Keratinocyte (primary cell): ENCODE measurements at regions not wholly inside any gene's neighbourhood (a gene's known extent, or its start where the extent isn't known, plus 50 kb on each side); places are given as distances from the start of the nearest gene placed in this dataset.

Source experiments
- DNase-seq: peaks from one replicate; pipeline ENCODE4 v3.0.0-alpha.2; 2011; ENCODE audit warnings: low read depth, missing footprints, low spot score
- FAIRE-seq: peaks from 2 replicates; lab custom pipeline; 2011; peaks lifted over from hg19 to GRCh38; lab: Jason Lieb, UNC
- H2AFZ ChIP-seq: 2 replicates; pipeline ENCODE4 v1.6.0; 2012; ENCODE audit warnings: low read length, control low read depth, inconsistent platforms; ENCODE audit not compliant: control insufficient read depth
- H3K27ac ChIP-seq: 2 replicates; pipeline ENCODE4 v1.5.1; 2011; ENCODE audit warnings: low read length; ENCODE audit not compliant: control insufficient read depth, insufficient read depth
- H3K27me3 ChIP-seq: 3 replicates; pipeline ENCODE4 v1.6.0; 2011; ENCODE audit warnings: low read length; ENCODE audit not compliant: control insufficient read depth, insufficient read depth; ENCODE audit errors: extremely low read depth
- H3K36me3 ChIP-seq, 2 experiments: 2 replicates in 1 of 2; 3 replicates in 1 of 2; pipeline ENCODE4 v1.5.1; 2011; ENCODE audit warnings: low read length in 2 of 2, mild to moderate bottlenecking in 1 of 2; ENCODE audit not compliant: control insufficient read depth in 2 of 2, insufficient read depth in 2 of 2; ENCODE audit errors: extremely low read depth in 1 of 2
- H3K4me1 ChIP-seq: 3 replicates; pipeline ENCODE4 v1.5.1; 2011; ENCODE audit warnings: low read length; ENCODE audit not compliant: control insufficient read depth, insufficient read depth; ENCODE audit errors: extremely low read depth
- H3K4me2 ChIP-seq: 3 replicates; pipeline ENCODE4 v1.6.0; 2011; ENCODE audit warnings: low read depth, low read length; ENCODE audit not compliant: control insufficient read depth, insufficient read depth; ENCODE audit errors: extremely low read depth
- H3K4me3 ChIP-seq, 3 experiments: fragments of 200-600 bp in 1 of 3; sonication (generic) in 1 of 3; 2 replicates in 2 of 3; 3 replicates in 1 of 3; pipeline ENCODE4 v1.5.1; 2011 to 2016; ENCODE audit warnings: low read length in 3 of 3, mild to moderate bottlenecking in 3 of 3, control low read depth in 2 of 3, inconsistent platforms in 1 of 3, low read depth in 1 of 3, mixed read lengths in 1 of 3, mixed run types in 1 of 3, moderate library complexity in 1 of 3; ENCODE audit not compliant: control insufficient read depth in 2 of 3, insufficient read depth in 2 of 3; ENCODE audit errors: extremely low read depth in 1 of 3
- H3K79me2 ChIP-seq: 2 replicates; pipeline ENCODE4 v1.6.0; 2012; ENCODE audit warnings: low read length; ENCODE audit not compliant: control insufficient read depth, insufficient read depth
- H3K9ac ChIP-seq: 3 replicates; pipeline ENCODE4 v1.6.0; 2011; ENCODE audit warnings: low read length; ENCODE audit not compliant: control insufficient read depth, insufficient read depth; ENCODE audit errors: extremely low read depth
- H3K9me1 ChIP-seq: 3 replicates; pipeline ENCODE4 v1.6.0; 2011; ENCODE audit warnings: low read length; ENCODE audit not compliant: control insufficient read depth, insufficient read depth; ENCODE audit errors: extremely low read depth
- H3K9me3 ChIP-seq: 2 replicates; pipeline ENCODE4 v1.5.1; 2012; ENCODE audit warnings: low read depth, low read length; ENCODE audit not compliant: control insufficient read depth
- H4K20me1 ChIP-seq: 3 replicates; pipeline ENCODE4 v1.6.0; 2011; ENCODE audit warnings: low read length; ENCODE audit not compliant: control insufficient read depth, insufficient read depth; ENCODE audit errors: extremely low read depth
- EZH2 ChIP-seq: IDR thresholded peaks from one replicate; pipeline ENCODE4 v1.6.1; 2012; ENCODE audit warnings: inconsistent platforms, mild to moderate bottlenecking, low read length, moderate library complexity
- dilution Hi-C: fragments of 300-500 bp; cut with MboI; formaldehyde crosslinking; loops from one replicate; pipeline ENCODE4 v1.7.0; 2020; ENCODE audit warnings: low sequenced_read_pairs; ENCODE audit not compliant: extremely low pct_ligation_motif_present
- TF ChIP-seq, protein P1 (sequence below), 3 experiments: IDR thresholded peaks in 1 of 3; conservative IDR thresholded peaks in 1 of 3; optimal IDR thresholded peaks in 1 of 3; 2 replicates in 2 of 3; 3 replicates in 1 of 3; pipeline versions ENCODE3 to v1.5.1; 2011; ENCODE audit warnings: low read length in 3 of 3, mild to moderate bottlenecking in 3 of 3, moderate library complexity in 2 of 3, control low read depth in 1 of 3, inconsistent platforms in 1 of 3; ENCODE audit not compliant: insufficient read depth in 2 of 3; ENCODE audit errors: extremely low read depth in 1 of 3

DNA sequence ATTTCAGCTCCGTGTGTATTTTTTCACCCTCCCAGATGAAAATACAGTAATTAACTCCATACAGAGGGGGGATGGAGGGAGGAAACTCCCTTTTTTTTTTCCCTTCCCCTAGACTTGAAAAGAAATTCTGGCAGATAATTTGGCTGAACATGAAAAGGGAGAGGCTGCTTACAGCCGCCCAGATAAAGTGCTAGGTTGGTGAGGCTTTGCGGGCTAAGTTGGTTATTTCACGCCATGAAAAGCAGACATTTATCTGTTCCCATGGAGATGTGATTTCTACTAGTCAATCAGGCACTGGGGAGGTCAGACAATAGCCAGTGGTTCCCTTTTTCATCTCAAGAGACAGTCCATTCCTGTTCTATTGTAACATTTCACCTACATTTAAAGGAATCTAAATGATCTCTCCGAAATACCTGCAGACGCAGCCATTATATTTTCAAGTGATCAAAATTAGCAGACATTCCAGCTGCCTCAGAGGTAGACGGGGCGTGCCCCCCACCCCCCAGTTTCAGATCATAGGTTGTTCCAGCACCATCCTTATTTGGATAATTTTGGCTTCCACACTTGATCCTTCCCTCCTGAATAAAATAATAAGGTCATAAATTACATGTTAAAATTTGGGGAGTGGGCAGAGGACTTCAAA is 143.9 kb upstream of the ZNF217 start:
- Histone ChIP-seq H3K27ac (peak overlapping the region; percentile 94), H3K79me2 (no peaks in the 10 kb centered on the region), H3K36me3 (no peaks in the 10 kb centered on the region), H3K9me3 (no peaks in the 10 kb centered on the region), H3K4me3 (peak overlapping the region; percentile 35 to 61 (median 51)), H3K9me1 (no peaks in the 10 kb centered on the region), H3K4me2 (peak overlapping the region; percentile 92), H4K20me1 (no peaks in the 10 kb centered on the region), H3K4me1 (peaks cover 67% of the 10 kb centered on the region), H3K9ac (peak overlapping the region; percentile 83), H3K27me3 (no peaks in the 10 kb centered on the region), H2AFZ (peak overlapping the region; percentile 10)
- dilution Hi-C loops = no loop called here
- TF ChIP-seq EZH2 = no peak
- TF ChIP-seq, protein P1, sequence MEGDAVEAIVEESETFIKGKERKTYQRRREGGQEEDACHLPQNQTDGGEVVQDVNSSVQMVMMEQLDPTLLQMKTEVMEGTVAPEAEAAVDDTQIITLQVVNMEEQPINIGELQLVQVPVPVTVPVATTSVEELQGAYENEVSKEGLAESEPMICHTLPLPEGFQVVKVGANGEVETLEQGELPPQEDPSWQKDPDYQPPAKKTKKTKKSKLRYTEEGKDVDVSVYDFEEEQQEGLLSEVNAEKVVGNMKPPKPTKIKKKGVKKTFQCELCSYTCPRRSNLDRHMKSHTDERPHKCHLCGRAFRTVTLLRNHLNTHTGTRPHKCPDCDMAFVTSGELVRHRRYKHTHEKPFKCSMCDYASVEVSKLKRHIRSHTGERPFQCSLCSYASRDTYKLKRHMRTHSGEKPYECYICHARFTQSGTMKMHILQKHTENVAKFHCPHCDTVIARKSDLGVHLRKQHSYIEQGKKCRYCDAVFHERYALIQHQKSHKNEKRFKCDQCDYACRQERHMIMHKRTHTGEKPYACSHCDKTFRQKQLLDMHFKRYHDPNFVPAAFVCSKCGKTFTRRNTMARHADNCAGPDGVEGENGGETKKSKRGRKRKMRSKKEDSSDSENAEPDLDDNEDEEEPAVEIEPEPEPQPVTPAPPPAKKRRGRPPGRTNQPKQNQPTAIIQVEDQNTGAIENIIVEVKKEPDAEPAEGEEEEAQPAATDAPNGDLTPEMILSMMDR (optimal IDR thresholded peaks at IDR 0.05 in 1 of 3, IDR thresholded peaks at IDR 0.05 in 1 of 3, conservative IDR thresholded peaks at IDR 0.05 in 1 of 3; ENCODE audit: extremely low read depth in 1 of 3, insufficient read depth in 2 of 3, low read length in 3 of 3) = no peak
- FAIRE-seq (no peak), DNase-seq (no peak)

DNA sequence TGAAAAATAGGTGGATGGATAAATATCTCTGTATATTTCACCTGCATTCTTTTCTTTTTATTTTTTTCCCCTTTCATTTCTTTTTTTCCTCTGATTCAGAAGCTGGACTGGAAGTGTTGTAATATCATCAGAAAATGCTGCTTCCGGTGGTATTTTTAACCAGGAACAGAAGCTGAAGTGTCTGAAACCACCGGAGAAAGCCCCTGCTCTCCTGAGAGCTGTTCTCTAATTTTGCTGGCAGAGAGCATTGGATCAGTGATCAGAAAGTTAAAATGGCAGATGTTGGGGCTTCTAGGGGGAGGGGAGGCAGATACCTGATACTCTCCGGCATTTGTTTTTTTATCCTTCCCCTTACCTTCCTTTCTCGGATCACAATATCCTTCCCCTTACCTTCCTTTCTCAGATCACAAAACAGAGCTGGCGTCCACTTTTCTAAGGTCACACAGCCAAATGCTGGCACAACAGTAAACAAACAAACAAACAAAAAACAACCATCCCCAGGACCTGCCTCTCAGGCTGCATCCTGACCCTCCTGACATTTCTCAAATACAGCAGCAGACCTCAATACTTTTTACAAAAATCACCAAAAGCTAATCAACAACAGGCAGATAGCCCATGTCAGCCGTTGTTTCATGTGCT is 143.2 kb upstream of the ZNF217 start:
- peak overlapping the region; percentile 83 for H3K9ac ChIP-seq
- no peak for FAIRE-seq
- H3K36me3 ChIP-seq = no peaks in the 10 kb centered on the region

More for the DNA sequence above, 143.2 kb upstream of the ZNF217 start:
- Histone ChIP-seq H3K4me1 (peaks cover 67% of the 10 kb centered on the region), H3K4me3 (peak overlapping the region; percentile 35 to 61 (median 51)), H3K9me1 (no peaks in the 10 kb centered on the region), H2AFZ (no peak overlapping the region), H4K20me1 (no peaks in the 10 kb centered on the region), H3K79me2 (no peaks in the 10 kb centered on the region), H3K9me3 (no peaks in the 10 kb centered on the region), H3K27ac (peak overlapping the region; percentile 94), H3K4me2 (peak overlapping the region; percentile 92), H3K27me3 (no peaks in the 10 kb centered on the region)
- no peak for DNase-seq
- TF ChIP-seq, protein P1 (optimal IDR thresholded peaks at IDR 0.05 in 1 of 3, IDR thresholded peaks at IDR 0.05 in 1 of 3, conservative IDR thresholded peaks at IDR 0.05 in 1 of 3; ENCODE audit: extremely low read depth in 1 of 3, insufficient read depth in 2 of 3, low read length in 3 of 3) = no peak
- no peak for TF ChIP-seq EZH2
- dilution Hi-C loops = no loop called here
